ENCODE measurements at regions not wholly inside any gene's neighbourhood (a gene's known extent, or its start where the extent isn't known, plus 50 kb on each side); places are given as distances from the start of the nearest gene placed in this dataset.

- Histone ChIP-seq H3K4me3 (no peak overlapping the region), H3K36me3 (no peaks in the 10 kb centered on the region), H3K27me3 (peaks cover 0 to 15% of the 10 kb centered on the region in 2 donors), H3K27ac (no peak overlapping the region), H3K9me3 (no peaks in the 10 kb centered on the region), H3K4me1 (no peaks in the 10 kb centered on the region)
- intact Hi-C loops (cut with DNase I) = no loop called here
- TF ChIP-seq, protein P1, sequence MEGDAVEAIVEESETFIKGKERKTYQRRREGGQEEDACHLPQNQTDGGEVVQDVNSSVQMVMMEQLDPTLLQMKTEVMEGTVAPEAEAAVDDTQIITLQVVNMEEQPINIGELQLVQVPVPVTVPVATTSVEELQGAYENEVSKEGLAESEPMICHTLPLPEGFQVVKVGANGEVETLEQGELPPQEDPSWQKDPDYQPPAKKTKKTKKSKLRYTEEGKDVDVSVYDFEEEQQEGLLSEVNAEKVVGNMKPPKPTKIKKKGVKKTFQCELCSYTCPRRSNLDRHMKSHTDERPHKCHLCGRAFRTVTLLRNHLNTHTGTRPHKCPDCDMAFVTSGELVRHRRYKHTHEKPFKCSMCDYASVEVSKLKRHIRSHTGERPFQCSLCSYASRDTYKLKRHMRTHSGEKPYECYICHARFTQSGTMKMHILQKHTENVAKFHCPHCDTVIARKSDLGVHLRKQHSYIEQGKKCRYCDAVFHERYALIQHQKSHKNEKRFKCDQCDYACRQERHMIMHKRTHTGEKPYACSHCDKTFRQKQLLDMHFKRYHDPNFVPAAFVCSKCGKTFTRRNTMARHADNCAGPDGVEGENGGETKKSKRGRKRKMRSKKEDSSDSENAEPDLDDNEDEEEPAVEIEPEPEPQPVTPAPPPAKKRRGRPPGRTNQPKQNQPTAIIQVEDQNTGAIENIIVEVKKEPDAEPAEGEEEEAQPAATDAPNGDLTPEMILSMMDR (IDR thresholded peaks at IDR 0.05) = no peak
- DNase-seq (no peak), ATAC-seq (no peak)
These were observed 80.9 kb upstream of the UQCRFS1 start for GRCh38 chr19:29293736-29294342.

DNA sequence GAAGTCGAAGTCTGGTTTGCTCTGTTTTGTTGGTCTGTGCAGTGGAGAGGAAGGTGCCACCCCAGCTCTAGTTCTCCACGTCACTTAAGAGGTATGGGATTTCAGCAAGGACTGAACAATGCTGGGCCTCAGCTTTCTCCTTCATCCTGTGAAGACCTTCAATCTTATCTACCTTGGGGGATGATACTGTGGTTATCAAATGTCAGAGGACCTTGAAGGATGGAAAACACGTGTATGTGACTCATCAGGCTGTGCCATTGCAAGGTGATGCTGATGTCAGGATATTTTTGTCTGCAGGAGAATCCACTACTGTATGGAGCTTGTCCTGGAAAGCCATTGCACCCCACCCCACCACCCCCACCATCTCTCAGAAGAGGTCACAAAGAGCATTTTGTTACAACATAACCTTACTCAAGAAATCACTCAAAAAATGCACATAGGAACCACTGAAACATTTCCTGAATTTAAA, 81.4 kb upstream of the UQCRFS1 start:
- TF ChIP-seq, protein P1 (IDR thresholded peaks at IDR 0.05) = no peak
- DNase-seq = no peak
- Histone ChIP-seq H3K36me3 (no peaks in the 10 kb centered on the region), H3K27me3 (peaks cover 0 to 19% of the 10 kb centered on the region in 2 donors), H3K27ac (no peak overlapping the region), H3K9me3 (no peaks in the 10 kb centered on the region), H3K4me3 (no peak overlapping the region), H3K4me1 (no peaks in the 10 kb centered on the region)
- intact Hi-C loops (cut with DNase I) = no loop called here
- no peak for ATAC-seq

- no peak for DNase-seq
- Histone ChIP-seq H3K4me1 (no peaks in the 10 kb centered on the region), H3K36me3 (no peaks in the 10 kb centered on the region), H3K27me3 (peaks cover 0 to 28% of the 10 kb centered on the region in 2 donors), H3K9me3 (no peaks in the 10 kb centered on the region), H3K4me3 (no peak overlapping the region), H3K27ac (no peak overlapping the region)
- intact Hi-C loops (cut with DNase I) = no loop called here
- TF ChIP-seq, protein P1 (IDR thresholded peaks at IDR 0.05) = no peak
- no peak for ATAC-seq
These were observed 82.3 kb upstream of the UQCRFS1 start for GRCh38 chr19:29295285-29295684.

DNA sequence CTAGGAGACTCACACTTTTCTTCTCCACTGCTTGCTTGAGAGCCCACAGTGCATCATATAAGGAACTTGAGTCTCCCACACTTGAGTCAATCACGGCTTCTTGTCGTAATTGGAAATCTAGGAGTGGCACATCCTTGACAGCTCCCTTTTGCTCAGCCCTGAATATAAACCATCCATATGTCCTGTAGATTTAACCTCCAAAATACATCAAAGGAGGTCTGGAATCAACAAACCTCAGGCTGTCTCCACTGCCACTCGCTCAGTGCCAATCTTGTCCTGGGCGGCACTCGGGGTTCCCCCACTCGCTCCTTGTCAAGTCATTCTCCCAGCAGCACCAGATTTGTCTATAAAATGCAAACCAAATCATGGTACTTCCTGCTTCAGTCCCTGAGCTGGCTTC, 84.4 kb upstream of the UQCRFS1 start:
- intact Hi-C loops (cut with DNase I) = no loop called here
- no peaks in the 10 kb centered on the region for H3K36me3 ChIP-seq
- TF ChIP-seq, protein P1 (IDR thresholded peaks at IDR 0.05) = no peak
- no peak overlapping the region for H3K27ac ChIP-seq
- no peak for ATAC-seq
- H3K27me3 ChIP-seq = peaks cover 0 to 26% of the 10 kb centered on the region in 2 donors
- no peaks in the 10 kb centered on the region for H3K9me3 ChIP-seq
- DNase-seq = no peak
- no peak overlapping the region for H3K4me3 ChIP-seq
- H3K4me1 ChIP-seq = no peaks in the 10 kb centered on the region

DNA sequence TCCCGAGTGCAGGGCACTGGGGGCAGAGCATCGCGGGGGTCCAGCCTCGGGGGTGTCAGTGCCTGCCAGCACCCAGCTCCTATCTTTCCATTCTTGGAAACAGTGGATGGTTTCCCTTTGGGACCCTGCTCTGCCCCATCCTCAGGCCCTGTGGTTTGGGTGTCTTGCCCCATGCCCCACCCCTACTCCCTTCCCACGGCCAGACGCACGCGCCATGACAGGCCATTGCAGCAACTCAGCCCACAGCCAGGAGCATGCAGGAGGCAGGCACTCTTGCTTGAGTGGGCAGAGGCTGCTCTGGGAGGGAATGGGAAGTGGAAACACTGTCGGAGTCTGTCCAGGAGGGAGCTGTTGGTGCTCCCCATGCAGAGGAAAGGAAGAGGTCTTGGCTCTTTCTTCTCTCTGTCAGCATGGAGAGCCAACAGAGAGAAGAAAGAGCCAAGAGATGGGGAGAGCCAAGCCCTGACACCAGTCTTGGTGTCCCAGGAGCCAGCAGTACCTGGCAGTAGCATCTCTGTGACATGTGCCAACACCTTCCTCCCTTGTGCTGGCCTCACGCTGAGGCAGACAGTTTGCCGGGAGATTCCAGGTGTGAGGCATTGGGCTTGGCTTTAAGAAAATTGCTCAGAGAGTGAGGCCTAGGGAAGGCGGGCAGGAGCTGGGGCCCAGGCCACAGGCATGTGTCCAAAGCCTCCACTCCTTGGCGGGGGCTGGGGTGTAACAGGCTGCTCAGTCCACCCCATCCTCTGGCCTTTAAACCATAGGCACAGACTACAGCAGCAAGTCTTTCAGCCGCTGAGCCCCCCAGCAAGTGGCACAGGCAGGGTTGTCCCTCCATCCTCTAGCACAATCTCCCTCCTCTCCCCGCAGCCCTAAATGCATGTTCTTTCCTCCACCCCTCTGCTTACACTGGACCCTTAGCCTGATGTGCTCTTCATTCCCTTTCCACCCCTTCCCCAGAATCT, 86.7 kb upstream of the UQCRFS1 start:
- intact Hi-C loops (cut with DNase I) = no loop called here
- H3K27ac ChIP-seq = no peak overlapping the region
- no peak for DNase-seq
- no peaks in the 10 kb centered on the region for H3K36me3 ChIP-seq
- TF ChIP-seq, protein P1 (IDR thresholded peaks at IDR 0.05) = no peak
- no peaks in the 10 kb centered on the region for H3K4me1 ChIP-seq
- no peaks in the 10 kb centered on the region for H3K9me3 ChIP-seq
- ATAC-seq = no peak
- H3K4me3 ChIP-seq = no peak overlapping the region
- H3K27me3 ChIP-seq = peaks cover 0 to 21% of the 10 kb centered on the region in 2 donors

All from left lung (tissue), 4 donors.